SU-DHL-6 (cell line): ENCODE measurements at regions not wholly inside any gene's neighbourhood (a gene's known extent, or its start where the extent isn't known, plus 50 kb on each side); places are given as distances from the start of the nearest gene placed in this dataset.

Experiments used
- H2AFZ ChIP-seq: fragments of 200-600 bp; sonication (generic); 2 replicates; pipeline ENCODE4 v1.6.1; 2014; ENCODE audit warnings: low read depth, mild to moderate bottlenecking, moderate library complexity, mixed read lengths, antibody characterized with exemption, low read length; ENCODE audit not compliant: severe bottlenecking
- H3F3A ChIP-seq: fragments of 200-600 bp; shearing (Covaris generic); 2 replicates; pipeline ENCODE4 v1.6.0; 2016; ENCODE audit warnings: antibody characterized with exemption, mild to moderate bottlenecking; ENCODE audit not compliant: insufficient read depth
- H3K27ac ChIP-seq: fragments of 200-600 bp; sonication (generic); 2 replicates; pipeline ENCODE4 v1.5.1; 2016; ENCODE audit warnings: low read depth, mild to moderate bottlenecking, low read length, moderate library complexity, mixed read lengths
- H3K27me3 ChIP-seq: fragments of 200-600 bp; sonication (generic), shearing (Covaris generic); 2 replicates; pipeline ENCODE4 v1.6.0; 2014; ENCODE audit warnings: mild to moderate bottlenecking, low read length
- H3K36me3 ChIP-seq: fragments of 200-600 bp; sonication (generic); 2 replicates; pipeline ENCODE4 v1.6.1; 2014; ENCODE audit warnings: mild to moderate bottlenecking, low read length, mixed read lengths
- H3K4me2 ChIP-seq: fragments of 300-600, 200-600 bp; shearing (Covaris generic), sonication (generic); 2 replicates; pipeline ENCODE4 v1.6.0; 2014; ENCODE audit warnings: low read length, low read depth, mild to moderate bottlenecking; ENCODE audit not compliant: poor library complexity, severe bottlenecking
- H3K4me3 ChIP-seq: fragments of 200-600 bp; sonication (generic); 2 replicates; pipeline ENCODE4 v1.5.1; 2014; ENCODE audit warnings: antibody characterized with exemption, low read length, mild to moderate bottlenecking, mixed read lengths; ENCODE audit not compliant: insufficient read depth, poor library complexity, severe bottlenecking
- H3K79me2 ChIP-seq: fragments of 200-600 bp; sonication (generic); 2 replicates; pipeline ENCODE4 v1.6.1; 2014; ENCODE audit warnings: mild to moderate bottlenecking, low read length, moderate library complexity; ENCODE audit not compliant: insufficient read depth
- H3K9ac ChIP-seq: fragments of 200-600 bp; sonication (generic); 2 replicates; pipeline ENCODE4 v1.7.0; 2014; ENCODE audit warnings: mild to moderate bottlenecking, low read length
- H3K9me2 ChIP-seq: fragments of 200-600 bp; sonication (generic); replicated peaks from 2 replicates; pipeline ENCODE4 v1.6.1; 2014; ENCODE audit warnings: low read length; ENCODE audit not compliant: insufficient read depth
- H3K9me3 ChIP-seq: fragments of 200-600 bp; sonication (generic); 2 replicates; pipeline ENCODE4 v1.6.1; 2014; ENCODE audit warnings: low read length, mixed read lengths; ENCODE audit not compliant: insufficient read depth
- H4K20me1 ChIP-seq: fragments of 200-600 bp; sonication (generic); 2 replicates; pipeline ENCODE4 v1.6.1; 2014; ENCODE audit warnings: low read depth, mild to moderate bottlenecking, antibody characterized with exemption, low read length, moderate library complexity, mixed read lengths
- EZH2phosphoT487 ChIP-seq: fragments of 200-600 bp; sonication (generic), shearing (Covaris generic); conservative IDR thresholded peaks from 2 replicates; pipeline ENCODE4 v1.6.1; 2018; ENCODE audit warnings: mild to moderate bottlenecking, antibody characterized with exemption, low read length, moderate library complexity, mixed read lengths
- TF ChIP-seq, protein P1 (sequence below): fragments of 200-600 bp; sonication (generic); IDR thresholded peaks from one replicate; pipeline ENCODE4 v1.5.1; 2017; ENCODE audit warnings: antibody characterized with exemption, mild to moderate bottlenecking, low read length, moderate library complexity; ENCODE audit not compliant: insufficient read depth, poor library complexity, severe bottlenecking

- Histone ChIP-seq H3K9me3 (no peaks in the 10 kb centered on the region), H3F3A (no peaks in the 10 kb centered on the region), H3K4me2 (no peak overlapping the region), H3K9ac (no peak overlapping the region), H3K36me3 (no peaks in the 10 kb centered on the region), H3K27me3 (no peaks in the 10 kb centered on the region), H3K79me2 (no peaks in the 10 kb centered on the region), H2AFZ (no peak overlapping the region), H4K20me1 (no peaks in the 10 kb centered on the region), H3K4me3 (no peak overlapping the region), H3K27ac (no peak overlapping the region), H3K9me2 (no peaks in the 10 kb centered on the region)
- TF ChIP-seq, protein P1, sequence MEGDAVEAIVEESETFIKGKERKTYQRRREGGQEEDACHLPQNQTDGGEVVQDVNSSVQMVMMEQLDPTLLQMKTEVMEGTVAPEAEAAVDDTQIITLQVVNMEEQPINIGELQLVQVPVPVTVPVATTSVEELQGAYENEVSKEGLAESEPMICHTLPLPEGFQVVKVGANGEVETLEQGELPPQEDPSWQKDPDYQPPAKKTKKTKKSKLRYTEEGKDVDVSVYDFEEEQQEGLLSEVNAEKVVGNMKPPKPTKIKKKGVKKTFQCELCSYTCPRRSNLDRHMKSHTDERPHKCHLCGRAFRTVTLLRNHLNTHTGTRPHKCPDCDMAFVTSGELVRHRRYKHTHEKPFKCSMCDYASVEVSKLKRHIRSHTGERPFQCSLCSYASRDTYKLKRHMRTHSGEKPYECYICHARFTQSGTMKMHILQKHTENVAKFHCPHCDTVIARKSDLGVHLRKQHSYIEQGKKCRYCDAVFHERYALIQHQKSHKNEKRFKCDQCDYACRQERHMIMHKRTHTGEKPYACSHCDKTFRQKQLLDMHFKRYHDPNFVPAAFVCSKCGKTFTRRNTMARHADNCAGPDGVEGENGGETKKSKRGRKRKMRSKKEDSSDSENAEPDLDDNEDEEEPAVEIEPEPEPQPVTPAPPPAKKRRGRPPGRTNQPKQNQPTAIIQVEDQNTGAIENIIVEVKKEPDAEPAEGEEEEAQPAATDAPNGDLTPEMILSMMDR, result no peak
- TF ChIP-seq EZH2phosphoT487, result no peak
Observed at GRCh38 chr12:114174326-114174725, 208.2 kb upstream of the RBM19 start.

DNA sequence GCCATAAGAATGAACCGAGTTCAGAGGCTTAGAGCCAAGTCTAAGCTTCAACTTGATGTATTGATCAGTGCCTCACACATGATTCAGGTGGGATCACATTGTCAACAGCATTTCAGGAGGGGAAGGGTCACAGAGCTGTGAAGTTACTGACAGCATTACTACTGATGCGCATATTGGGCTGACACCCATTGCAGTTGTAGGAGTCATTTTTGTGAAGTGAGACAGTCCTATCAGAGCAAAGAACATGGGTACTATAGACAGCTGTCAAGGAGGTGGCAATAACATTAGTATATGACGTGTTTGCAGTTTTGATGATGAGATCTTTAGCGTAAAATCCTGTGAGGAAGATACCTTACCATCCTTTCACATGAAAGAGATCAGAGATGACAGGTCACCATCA is 206.0 kb upstream of the RBM19 start:
- no peak overlapping the region for H3K4me3 ChIP-seq
- H3F3A ChIP-seq, result no peaks in the 10 kb centered on the region
- H3K36me3 ChIP-seq, result no peaks in the 10 kb centered on the region
- H3K27me3 ChIP-seq, result no peaks in the 10 kb centered on the region
- no peaks in the 10 kb centered on the region for H3K9me3 ChIP-seq
- no peak overlapping the region for H2AFZ ChIP-seq
- TF ChIP-seq EZH2phosphoT487, result no peak
- TF ChIP-seq, protein P1, result no peak
- no peaks in the 10 kb centered on the region for H4K20me1 ChIP-seq
- H3K4me2 ChIP-seq, result no peak overlapping the region
- no peak overlapping the region for H3K27ac ChIP-seq
- no peaks in the 10 kb centered on the region for H3K79me2 ChIP-seq
- H3K9ac ChIP-seq, result no peak overlapping the region
- no peaks in the 10 kb centered on the region for H3K9me2 ChIP-seq

GRCh38 chr12:114168061-114168460 is 201.9 kb upstream of the RBM19 start:
- H2AFZ ChIP-seq, result no peak overlapping the region
- no peaks in the 10 kb centered on the region for H4K20me1 ChIP-seq
- no peaks in the 10 kb centered on the region for H3K36me3 ChIP-seq
- H3K4me3 ChIP-seq, result no peak overlapping the region
- H3K9me3 ChIP-seq, result no peaks in the 10 kb centered on the region
- H3F3A ChIP-seq, result no peaks in the 10 kb centered on the region
- H3K9me2 ChIP-seq, result no peaks in the 10 kb centered on the region
- H3K4me2 ChIP-seq, result no peak overlapping the region
- TF ChIP-seq, protein P1, result no peak
- no peak for TF ChIP-seq EZH2phosphoT487
- H3K27me3 ChIP-seq, result no peaks in the 10 kb centered on the region
- no peaks in the 10 kb centered on the region for H3K79me2 ChIP-seq
- no peak overlapping the region for H3K9ac ChIP-seq
- H3K27ac ChIP-seq, result no peak overlapping the region

DNA sequence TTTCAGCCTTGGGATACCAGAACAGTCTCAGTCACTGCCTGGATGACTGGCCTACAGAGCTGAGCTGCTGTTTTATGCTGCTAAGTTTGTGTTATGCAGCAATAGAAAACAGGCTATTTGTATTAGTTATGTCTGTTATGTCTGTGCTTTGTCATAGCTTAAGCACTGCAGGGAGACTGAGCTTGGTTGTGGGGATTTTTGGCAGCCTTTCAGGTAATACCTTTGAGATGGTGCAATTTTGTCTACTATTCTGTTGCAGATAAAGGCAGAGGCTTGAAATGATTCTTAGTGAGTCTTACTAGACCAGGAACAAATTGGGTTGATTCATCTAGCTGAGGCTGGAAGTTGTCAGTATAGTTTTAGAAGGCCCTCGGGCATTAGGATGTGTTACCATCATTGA is 201.3 kb upstream of the RBM19 start:
- no peaks in the 10 kb centered on the region for H3K27me3 ChIP-seq
- no peaks in the 10 kb centered on the region for H3K9me3 ChIP-seq
- no peaks in the 10 kb centered on the region for H3F3A ChIP-seq
- no peaks in the 10 kb centered on the region for H3K9me2 ChIP-seq
- TF ChIP-seq EZH2phosphoT487, result no peak
- TF ChIP-seq, protein P1, result no peak
- H3K4me3 ChIP-seq, result no peak overlapping the region
- no peak overlapping the region for H2AFZ ChIP-seq
- no peak overlapping the region for H3K4me2 ChIP-seq
- H3K36me3 ChIP-seq, result no peaks in the 10 kb centered on the region
- no peaks in the 10 kb centered on the region for H3K79me2 ChIP-seq
- no peak overlapping the region for H3K9ac ChIP-seq
- no peak overlapping the region for H3K27ac ChIP-seq
- no peaks in the 10 kb centered on the region for H4K20me1 ChIP-seq
